Fibroblast of pulmonary artery (primary cell): ENCODE measurements at regions not wholly inside any gene's neighbourhood (a gene's known extent, or its start where the extent isn't known, plus 50 kb on each side); places are given as distances from the start of the nearest gene placed in this dataset.
A peak's percentile ranks its signal among the peaks of the same experiment; 100 is the strongest.

ENCODE experiments used
- DNase-seq: peaks from one replicate; pipeline ENCODE4 v3.0.0-alpha.2; 2010; ENCODE audit warnings: low read depth
- H3K4me3 ChIP-seq: replicated peaks from 2 replicates; pipeline ENCODE4 v1.5.1; 2011; ENCODE audit warnings: low read depth, mild to moderate bottlenecking, control low read depth, low read length, moderate library complexity
- TF ChIP-seq, protein P1 (sequence below): IDR thresholded peaks from 2 replicates; pipeline ENCODE4 v1.5.1; 2011; ENCODE audit warnings: mild to moderate bottlenecking, control low read depth, low read length, inconsistent platforms; ENCODE audit errors: missing control alignments

DNA sequence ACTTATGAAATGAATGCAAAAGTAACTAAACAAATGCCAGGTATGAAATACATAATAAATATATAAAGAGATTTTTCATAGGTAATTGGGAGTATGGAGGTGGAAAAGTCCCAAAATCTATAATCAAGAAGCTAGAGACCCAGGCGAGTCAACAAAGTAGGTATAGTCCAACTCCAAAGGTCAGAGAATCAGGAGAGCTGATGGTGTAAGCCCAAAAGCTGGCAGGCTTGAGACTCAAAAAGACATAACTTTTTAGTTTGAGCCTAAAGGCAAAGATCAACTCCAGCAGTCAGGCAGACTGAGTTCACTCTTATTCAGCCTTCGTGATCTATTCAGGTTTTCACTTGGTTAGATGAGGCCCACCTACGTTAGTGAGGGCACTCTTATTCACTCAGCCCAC, 157.4 kb upstream of the TMCO5A start:
- H3K4me3 ChIP-seq, result no peak overlapping the region
- DNase-seq, result no peak
- TF ChIP-seq, protein P1, sequence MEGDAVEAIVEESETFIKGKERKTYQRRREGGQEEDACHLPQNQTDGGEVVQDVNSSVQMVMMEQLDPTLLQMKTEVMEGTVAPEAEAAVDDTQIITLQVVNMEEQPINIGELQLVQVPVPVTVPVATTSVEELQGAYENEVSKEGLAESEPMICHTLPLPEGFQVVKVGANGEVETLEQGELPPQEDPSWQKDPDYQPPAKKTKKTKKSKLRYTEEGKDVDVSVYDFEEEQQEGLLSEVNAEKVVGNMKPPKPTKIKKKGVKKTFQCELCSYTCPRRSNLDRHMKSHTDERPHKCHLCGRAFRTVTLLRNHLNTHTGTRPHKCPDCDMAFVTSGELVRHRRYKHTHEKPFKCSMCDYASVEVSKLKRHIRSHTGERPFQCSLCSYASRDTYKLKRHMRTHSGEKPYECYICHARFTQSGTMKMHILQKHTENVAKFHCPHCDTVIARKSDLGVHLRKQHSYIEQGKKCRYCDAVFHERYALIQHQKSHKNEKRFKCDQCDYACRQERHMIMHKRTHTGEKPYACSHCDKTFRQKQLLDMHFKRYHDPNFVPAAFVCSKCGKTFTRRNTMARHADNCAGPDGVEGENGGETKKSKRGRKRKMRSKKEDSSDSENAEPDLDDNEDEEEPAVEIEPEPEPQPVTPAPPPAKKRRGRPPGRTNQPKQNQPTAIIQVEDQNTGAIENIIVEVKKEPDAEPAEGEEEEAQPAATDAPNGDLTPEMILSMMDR, result no peak

DNA sequence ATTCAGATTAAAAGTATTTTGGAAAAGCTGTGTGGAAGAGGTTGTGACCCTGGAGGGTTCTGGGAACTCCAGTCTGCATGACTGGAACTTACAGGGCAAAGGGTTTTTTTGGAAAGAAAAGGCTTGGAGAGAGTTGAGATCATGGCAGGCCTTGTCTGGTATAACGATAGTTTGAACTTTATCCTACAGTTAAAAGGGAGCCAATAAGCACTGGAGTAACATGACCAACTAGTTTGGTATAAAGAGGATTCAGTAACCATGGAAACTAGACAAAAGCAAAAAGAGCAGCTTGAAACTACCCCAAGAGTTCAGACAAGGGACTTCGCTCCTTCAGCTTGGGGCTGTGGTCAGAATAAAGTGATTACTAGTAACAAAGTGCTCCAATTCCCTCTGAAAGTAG, 151.2 kb upstream of the TMCO5A start:
- TF ChIP-seq, protein P1, result no peak
- no peak overlapping the region for H3K4me3 ChIP-seq
- no peak for DNase-seq

DNA sequence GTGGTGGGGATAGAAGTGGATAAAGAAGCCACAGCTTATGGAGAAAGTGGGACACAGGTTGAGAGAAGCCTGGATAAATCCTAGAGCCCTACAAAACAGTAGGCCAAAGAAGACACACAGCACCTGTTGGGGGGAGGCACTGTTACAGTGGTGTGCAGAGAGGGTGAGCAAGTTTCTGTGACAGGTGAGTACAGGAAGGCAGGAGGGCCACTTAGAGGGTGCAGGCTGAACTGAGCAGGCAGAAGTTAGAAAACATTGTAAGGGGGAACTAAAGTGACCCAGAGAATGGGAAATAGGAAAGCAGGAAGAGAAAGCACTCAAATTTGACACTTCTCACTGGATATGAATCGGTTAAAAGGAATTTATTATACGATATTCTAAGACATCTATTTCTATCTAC, 146.1 kb upstream of the TMCO5A start:
- TF ChIP-seq, protein P1, result no peak
- no peak overlapping the region for H3K4me3 ChIP-seq
- DNase-seq, result no peak

DNA sequence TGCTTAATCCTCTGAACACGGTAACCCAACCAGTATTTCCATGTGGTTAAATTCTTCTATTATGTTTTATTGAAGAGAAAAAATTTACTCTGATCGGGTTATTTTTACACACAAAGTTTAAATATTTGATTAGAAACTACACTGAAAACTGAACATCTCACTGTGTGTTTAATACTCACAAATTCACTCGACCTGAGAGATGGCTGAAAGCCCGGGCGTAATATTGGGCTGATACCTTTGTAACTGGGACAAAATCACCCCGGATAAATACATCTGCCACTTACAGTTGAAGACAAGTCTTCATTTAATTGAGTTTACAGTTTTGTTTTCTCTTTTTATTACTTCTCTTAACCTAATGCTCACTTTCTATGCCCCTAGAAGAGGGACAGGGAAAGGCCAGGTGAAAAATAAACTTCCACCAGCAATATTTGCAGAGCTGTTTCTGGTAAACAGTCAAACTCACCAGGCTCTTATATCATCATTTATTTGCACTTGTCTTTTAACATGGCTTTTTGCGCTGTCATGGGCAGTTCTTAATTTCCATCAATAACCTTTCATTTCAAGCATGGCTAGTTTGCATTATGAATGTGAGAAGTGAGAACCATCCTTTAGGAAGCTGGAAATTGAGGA, 145.6 kb upstream of the TMCO5A start:
- DNase-seq, result no peak
- TF ChIP-seq, protein P1, result no peak
- no peak overlapping the region for H3K4me3 ChIP-seq

DNA sequence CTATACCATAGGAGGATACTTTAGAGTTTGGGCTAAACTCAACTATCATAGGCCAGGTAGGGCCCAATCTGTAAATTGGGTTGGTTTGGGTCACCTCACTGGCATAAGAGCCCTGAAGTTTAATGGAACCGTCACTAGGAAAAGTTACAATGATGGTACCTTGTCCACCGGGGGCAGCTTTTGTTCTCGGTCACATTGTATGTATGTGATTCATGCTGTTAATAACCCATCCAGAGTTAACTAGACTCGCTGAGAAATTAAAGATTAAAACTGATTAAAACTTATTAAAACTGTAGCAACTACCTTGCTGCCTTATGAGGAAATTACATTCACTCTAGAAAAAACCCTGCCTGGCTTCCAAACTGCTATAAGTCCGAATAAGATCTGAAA, 145.0 kb upstream of the TMCO5A start:
- TF ChIP-seq, protein P1, result no peak
- no peak for DNase-seq

DNA sequence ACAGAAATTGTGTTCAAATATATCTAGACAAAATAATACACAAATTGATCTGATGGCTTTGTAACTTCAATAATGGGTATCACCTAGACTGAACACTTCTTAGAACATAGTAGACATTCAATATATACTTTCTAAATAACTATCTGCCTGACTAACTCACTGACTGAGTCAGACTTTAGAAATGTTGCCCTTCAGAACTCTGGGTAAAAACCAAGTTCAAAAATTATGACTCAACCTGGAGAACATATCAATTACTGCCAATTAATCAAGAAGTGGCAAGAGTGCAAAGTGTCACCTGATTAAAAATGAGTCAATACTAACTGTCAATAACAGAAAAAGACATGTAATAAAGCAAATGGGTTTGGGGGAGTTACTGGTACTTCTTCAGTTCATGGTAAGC, 144.6 kb upstream of the TMCO5A start:
- peak; percentile 51 for DNase-seq
- H3K4me3 ChIP-seq, result no peak overlapping the region
- TF ChIP-seq, protein P1, result no peak

More for the DNA sequence above, 145.0 kb upstream of the TMCO5A start:
- no peak overlapping the region for H3K4me3 ChIP-seq

DNA sequence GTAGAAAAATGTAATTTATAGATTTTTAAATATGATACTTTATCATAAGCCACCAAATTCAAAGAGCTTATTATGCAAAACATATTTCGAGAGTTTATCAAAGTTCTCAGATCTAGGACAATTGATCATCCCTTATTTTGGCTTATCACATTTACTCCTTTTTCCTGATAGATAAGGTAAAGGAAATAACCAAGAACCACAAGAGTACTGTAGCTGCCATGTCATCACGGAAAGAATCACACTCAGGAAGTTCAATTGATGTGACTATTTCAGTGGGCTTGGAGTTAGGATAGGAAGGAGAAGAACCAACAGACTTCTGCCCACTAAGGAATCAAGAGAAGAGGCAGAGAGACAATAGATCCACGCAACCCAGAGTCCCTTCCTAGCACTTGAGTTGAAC, 142.7 kb upstream of the TMCO5A start:
- no peak for DNase-seq
- TF ChIP-seq, protein P1, result no peak
- H3K4me3 ChIP-seq, result no peak overlapping the region
